ENCODE measurements at regions not wholly inside any gene's neighbourhood (a gene's known extent, or its start where the extent isn't known, plus 50 kb on each side); places are given as distances from the start of the nearest gene placed in this dataset.

GRCh38 chr21:16708101-16708835, 804.6 kb upstream of the CXADR start:
- no peak for DNase-seq

- no peak for DNase-seq
These were observed 802.8 kb upstream of the CXADR start for GRCh38 chr21:16709866-16710550.

DNA sequence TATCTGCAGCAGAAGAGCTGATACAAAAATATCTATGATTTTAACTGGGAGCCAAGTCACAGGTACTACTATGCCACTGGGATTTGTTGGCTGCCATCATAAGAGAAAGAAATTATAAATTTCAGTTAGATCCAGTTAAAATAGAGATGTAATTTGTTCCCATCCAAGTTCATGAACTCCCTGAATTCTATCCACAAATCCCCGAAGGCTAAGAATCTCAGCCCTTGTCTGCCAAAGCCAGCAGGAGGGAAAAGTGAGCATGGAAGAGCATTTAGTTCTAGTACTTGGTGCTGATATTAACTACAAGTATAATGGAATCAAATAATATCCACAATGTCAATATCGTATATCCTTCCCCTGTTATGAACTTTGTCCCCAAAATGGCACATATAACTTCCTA, 801.1 kb upstream of the CXADR start:
- DNase-seq: no peak

DNA sequence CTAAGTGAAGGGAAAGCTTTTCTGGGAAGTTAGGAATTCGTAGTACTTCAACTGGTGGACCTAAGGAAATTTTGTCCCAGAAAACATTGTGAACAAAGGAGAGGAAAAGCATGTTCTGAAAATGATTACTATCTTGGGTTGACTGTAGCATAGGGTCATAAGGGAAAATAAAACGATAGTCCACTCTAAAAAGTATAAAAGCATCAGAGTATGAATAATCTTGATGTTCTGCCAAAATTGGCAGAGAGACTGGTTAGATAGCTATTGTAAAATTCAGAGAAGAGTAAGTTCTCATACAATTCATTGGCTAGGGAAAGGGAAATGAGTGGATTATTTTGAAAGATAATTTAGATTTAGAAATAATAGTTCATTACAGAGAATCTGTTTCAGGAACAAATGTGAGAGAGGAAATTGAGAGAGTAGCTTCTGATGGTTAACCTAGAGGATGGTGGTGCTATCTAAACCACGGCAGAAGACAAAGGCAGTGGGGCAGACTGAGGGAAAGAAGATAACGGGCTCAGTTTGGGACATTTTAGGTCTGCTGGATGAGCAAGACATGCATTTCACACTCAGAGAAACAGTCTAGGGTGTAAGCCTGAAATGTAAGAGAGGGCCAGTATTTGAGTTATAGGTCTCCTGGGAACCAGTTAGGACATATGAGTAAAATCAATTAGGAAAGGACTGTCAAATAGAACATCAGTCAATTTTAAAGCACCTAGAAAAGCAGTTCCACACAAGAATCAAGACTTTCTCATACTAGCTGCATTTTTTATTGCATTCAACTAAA, 799.3 kb upstream of the CXADR start:
- DNase-seq: no peak

DNA sequence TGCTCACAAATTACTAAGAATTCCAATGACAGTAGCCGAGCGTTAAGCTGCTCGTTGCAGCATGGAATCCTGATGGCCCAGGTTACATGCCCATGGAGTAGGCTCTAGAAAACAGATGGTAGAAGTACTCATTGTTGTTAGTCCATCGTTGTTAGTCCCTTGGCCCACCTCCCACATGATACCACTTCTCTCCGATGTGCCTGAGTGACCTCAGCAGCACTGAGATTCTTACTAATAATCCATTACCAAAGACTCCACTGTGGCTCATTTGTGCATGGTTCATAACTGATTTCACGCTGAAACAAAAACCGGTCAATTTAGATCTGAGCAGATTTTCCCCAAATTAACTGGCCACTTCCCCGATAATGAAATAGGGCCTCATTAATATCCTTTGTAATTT, 772.3 kb upstream of the CXADR start:
- no peak for DNase-seq

- no peak for DNase-seq
These were observed 771.6 kb upstream of the CXADR start for GRCh38 chr21:16741141-16741665.

DNA sequence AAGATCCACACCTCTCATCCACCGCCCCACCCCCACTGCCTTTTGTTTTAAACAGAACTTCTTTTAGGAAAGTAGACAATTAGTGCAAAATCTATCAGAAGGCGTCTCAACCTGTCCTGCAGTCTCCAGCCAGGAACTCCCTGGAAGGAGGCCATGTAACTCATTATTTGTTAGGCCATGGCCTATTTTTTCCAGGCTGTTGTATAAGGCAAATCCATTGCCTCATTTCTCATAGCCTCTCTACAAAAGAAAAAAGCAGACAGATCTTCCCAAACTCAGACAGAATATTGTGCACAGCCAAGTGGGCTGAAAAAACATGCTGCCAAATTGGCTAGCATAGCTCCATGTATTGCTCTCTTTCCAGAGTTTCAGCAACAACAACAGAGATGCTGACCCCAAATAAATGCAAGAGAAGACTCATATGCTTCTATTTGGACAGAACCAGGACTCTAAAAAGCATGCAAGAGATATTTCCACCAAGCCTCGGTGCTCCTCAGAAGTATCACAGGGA, 770.7 kb upstream of the CXADR start:
- no peak for DNase-seq

GRCh38 chr21:16742741-16743140, 770.1 kb upstream of the CXADR start:
- DNase-seq: no peak

- no peak for DNase-seq
These were observed 769.5 kb upstream of the CXADR start for GRCh38 chr21:16743317-16743716.

- DNase-seq: no peak
These were observed 761.9 kb upstream of the CXADR start for GRCh38 chr21:16750926-16751325.

DNA sequence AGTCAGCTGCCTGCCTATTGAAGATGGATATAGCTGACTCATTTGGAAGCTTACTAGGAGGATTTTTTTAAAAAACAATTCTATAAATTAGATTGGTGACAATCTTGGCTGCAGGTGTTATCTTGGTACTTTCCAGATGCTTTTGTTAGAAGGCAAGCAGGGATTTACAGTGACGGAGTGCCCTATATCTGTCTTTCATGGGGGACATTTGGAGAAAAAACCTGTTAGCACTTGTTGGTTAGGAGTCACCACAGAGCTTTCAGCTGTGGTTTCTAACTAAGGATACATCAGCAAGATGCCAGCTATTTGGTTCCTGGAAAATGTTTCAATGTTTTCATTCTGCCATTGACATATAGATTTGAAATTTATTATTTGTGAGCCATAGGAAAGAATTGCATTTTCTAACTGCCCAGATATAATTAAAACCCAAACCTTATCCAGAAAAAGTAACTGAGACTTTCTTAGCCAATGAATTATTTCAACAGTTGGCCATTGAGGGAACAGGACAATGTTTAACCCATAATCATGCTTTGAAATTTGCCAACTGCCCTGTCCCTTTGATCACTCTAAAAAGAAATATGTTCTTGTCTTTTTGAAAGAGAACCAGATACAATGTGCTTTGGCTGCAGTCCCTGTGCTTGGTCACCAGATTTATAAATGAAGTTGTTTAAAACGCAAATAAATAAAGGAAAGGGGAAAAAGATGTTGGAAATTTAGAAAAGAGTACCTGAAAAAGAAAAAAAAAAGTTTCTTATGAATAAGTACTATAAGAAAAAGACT, 761.0 kb upstream of the CXADR start:
- DNase-seq: no peak

DNA sequence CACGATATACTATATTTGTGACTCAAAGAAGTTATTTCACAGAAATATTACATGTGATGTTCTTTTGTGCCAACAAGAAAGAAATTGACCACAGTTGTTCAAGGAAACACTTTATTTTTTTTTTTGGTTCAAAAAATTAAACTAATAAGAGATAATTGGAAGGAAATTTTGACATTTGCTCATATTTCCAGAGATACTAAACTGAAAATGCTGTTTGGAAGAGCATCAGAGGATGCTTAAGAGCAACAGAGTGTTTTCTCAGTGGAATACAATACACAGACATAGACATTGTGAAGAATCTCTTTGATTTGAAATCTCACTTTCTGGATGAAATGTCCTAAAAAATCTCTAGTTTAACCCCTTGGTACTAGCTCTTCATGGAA, 760.4 kb upstream of the CXADR start:
- DNase-seq: no peak

DNA sequence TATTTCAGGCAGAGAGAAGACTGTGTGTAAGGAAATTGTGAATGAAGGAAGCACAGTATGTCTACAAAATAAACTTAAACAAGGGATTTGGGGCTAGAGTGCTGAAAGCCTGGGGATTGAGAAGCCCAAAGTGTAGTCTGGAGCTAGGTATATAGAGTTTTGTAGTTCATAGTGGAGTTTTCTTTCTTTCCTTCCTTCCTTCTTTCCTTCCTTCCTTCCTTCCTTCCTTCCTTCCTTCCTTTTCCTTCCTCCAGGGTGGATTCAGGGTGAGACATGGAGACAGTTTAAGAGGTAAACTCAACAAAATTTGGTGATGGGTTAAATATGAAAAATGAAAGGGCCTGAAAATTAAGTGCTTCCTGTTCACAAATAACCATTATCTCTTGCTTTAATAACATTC, 757.8 kb upstream of the CXADR start:
- DNase-seq: no peak

- no peak for DNase-seq
These were observed 745.6 kb upstream of the CXADR start for GRCh38 chr21:16767201-16767600.

DNA sequence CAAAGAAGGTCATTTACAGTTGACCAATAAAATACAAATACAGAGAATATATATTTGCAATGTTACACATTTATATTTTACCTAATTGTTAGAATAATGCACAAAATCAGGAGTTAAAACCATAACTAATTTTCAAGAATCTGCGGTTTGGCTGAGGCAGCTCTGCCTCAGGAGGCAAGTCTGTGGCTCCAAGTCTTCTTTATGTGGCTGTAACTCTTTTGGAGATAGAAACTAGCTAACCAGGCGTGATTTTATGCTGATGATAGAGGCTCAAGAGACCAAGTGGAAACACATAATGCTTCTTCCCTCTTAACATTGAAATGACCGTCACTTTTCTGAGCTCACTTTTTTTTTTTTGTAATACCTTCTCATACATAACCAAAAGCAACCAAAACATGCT, 744.7 kb upstream of the CXADR start:
- DNase-seq: no peak

- DNase-seq: no peak
These were observed 742.6 kb upstream of the CXADR start for GRCh38 chr21:16770266-16770665.

- DNase-seq: no peak
These were observed 739.6 kb upstream of the CXADR start for GRCh38 chr21:16773206-16773605.

- DNase-seq: no peak
These were observed 737.8 kb upstream of the CXADR start for GRCh38 chr21:16775076-16775475.

- no peak for DNase-seq
These were observed 735.7 kb upstream of the CXADR start for GRCh38 chr21:16777041-16777720.

- no peak for DNase-seq
These were observed 724.3 kb upstream of the CXADR start for GRCh38 chr21:16788584-16788983.

GRCh38 chr21:16789636-16790035, 723.2 kb upstream of the CXADR start:
- DNase-seq: no peak

- no peak for DNase-seq
These were observed 720.7 kb upstream of the CXADR start for GRCh38 chr21:16792101-16792500.
